ENCODE measurements at regions not wholly inside any gene's neighbourhood (a gene's known extent, or its start where the extent isn't known, plus 50 kb on each side); places are given as distances from the start of the nearest gene placed in this dataset.

- TF ChIP-seq CTCF (conservative IDR thresholded peaks at IDR 0.05; ENCODE audit: low read length) (no peak), EZH2phosphoT487 (IDR thresholded peaks at IDR 0.05; ENCODE audit: borderline replicate concordance) (no peak)
Measured at GRCh38 chr13:51523082-51523518, 61.2 kb upstream of the WDFY2 start.
